Neural crest cell (in vitro differentiated cells): ENCODE measurements at regions not wholly inside any gene's neighbourhood (a gene's known extent, or its start where the extent isn't known, plus 50 kb on each side); places are given as distances from the start of the nearest gene placed in this dataset.

Experiments
- DNase-seq: peaks from one replicate; pipeline ENCODE4 v3.0.0; 2021; ENCODE audit warnings: low read depth, mixed read lengths, low spot score
- H3K27ac Mint-ChIP-seq: one replicate; pipeline ENCODE4 v1.8.0; 2021; ENCODE audit warnings: mild to moderate bottlenecking, mixed read lengths; ENCODE audit not compliant: unreplicated experiment
- H3K27me3 Mint-ChIP-seq: 2 replicates; pipeline ENCODE4 v1.8.0; 2021; ENCODE audit warnings: low read depth, mild to moderate bottlenecking, mixed read lengths
- H3K36me3 Mint-ChIP-seq: 2 replicates; pipeline ENCODE4 v1.8.0; 2021; ENCODE audit warnings: low read depth, mild to moderate bottlenecking, mixed read lengths
- H3K4me1 Mint-ChIP-seq: 2 replicates; pipeline ENCODE4 v1.8.0; 2021; ENCODE audit warnings: mixed read lengths
- H3K4me3 Mint-ChIP-seq: one replicate; pipeline ENCODE4 v1.8.0; 2021; ENCODE audit warnings: mild to moderate bottlenecking, mixed read lengths
- H3K9me3 Mint-ChIP-seq: 2 replicates; pipeline ENCODE4 v1.8.0; 2021; ENCODE audit warnings: mixed read lengths
- TF ChIP-seq, protein P1 (sequence below): fragments of 200-600 bp; sonication (generic); conservative IDR thresholded peaks from 2 replicates; pipeline ENCODE4 v1.5.0; 2021; ENCODE audit warnings: antibody characterized with exemption, mild to moderate bottlenecking

GRCh38 chr5:152086668-152087067 lies 162.0 kb upstream of the GLRA1 start:
- H3K27ac Mint-ChIP-seq: no peak overlapping the region
- no peaks in the 10 kb centered on the region for H3K9me3 Mint-ChIP-seq
- DNase-seq: no peak
- peaks cover 8% of the 10 kb centered on the region for H3K4me1 Mint-ChIP-seq
- TF ChIP-seq, protein P1, sequence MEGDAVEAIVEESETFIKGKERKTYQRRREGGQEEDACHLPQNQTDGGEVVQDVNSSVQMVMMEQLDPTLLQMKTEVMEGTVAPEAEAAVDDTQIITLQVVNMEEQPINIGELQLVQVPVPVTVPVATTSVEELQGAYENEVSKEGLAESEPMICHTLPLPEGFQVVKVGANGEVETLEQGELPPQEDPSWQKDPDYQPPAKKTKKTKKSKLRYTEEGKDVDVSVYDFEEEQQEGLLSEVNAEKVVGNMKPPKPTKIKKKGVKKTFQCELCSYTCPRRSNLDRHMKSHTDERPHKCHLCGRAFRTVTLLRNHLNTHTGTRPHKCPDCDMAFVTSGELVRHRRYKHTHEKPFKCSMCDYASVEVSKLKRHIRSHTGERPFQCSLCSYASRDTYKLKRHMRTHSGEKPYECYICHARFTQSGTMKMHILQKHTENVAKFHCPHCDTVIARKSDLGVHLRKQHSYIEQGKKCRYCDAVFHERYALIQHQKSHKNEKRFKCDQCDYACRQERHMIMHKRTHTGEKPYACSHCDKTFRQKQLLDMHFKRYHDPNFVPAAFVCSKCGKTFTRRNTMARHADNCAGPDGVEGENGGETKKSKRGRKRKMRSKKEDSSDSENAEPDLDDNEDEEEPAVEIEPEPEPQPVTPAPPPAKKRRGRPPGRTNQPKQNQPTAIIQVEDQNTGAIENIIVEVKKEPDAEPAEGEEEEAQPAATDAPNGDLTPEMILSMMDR: no peak
- H3K4me3 Mint-ChIP-seq: no peak overlapping the region
- H3K36me3 Mint-ChIP-seq: no peaks in the 10 kb centered on the region
- peaks cover 8% of the 10 kb centered on the region for H3K27me3 Mint-ChIP-seq

DNA sequence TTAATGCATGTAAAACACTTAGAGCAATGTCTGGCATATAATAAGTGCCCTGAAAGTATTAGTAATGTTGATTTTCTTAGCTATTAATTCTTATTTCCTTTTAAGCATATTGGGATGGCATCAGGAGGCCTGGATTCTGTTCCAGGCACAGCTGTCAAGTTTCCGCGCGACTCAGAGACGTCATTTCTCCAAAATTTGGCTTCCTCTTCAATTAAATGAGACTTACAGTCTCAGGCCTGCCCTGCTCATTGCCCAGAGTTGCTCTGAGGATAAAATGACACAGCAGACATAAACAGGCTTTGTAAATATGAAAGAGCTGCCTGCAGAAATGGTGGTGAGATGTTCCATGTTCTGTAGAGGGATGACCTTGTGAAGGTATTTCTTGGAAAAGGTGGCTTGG lies 159.8 kb upstream of the GLRA1 start:
- H3K4me1 Mint-ChIP-seq: peaks cover 4% of the 10 kb centered on the region
- no peak overlapping the region for H3K4me3 Mint-ChIP-seq
- TF ChIP-seq, protein P1: no peak
- no peak for DNase-seq
- no peak overlapping the region for H3K27ac Mint-ChIP-seq
- H3K36me3 Mint-ChIP-seq: no peaks in the 10 kb centered on the region
- no peaks in the 10 kb centered on the region for H3K27me3 Mint-ChIP-seq
- no peaks in the 10 kb centered on the region for H3K9me3 Mint-ChIP-seq

GRCh38 chr5:152083231-152083630 lies 158.6 kb upstream of the GLRA1 start:
- no peak overlapping the region for H3K4me3 Mint-ChIP-seq
- H3K27ac Mint-ChIP-seq: no peak overlapping the region
- H3K27me3 Mint-ChIP-seq: no peaks in the 10 kb centered on the region
- no peaks in the 10 kb centered on the region for H3K9me3 Mint-ChIP-seq
- TF ChIP-seq, protein P1: no peak
- no peak for DNase-seq
- peaks cover 4% of the 10 kb centered on the region for H3K4me1 Mint-ChIP-seq
- H3K36me3 Mint-ChIP-seq: no peaks in the 10 kb centered on the region

GRCh38 chr5:152072091-152072490 lies 147.4 kb upstream of the GLRA1 start:
- Mint-ChIP-seq H3K27me3 (peaks cover 3% of the 10 kb centered on the region), H3K4me1 (peaks cover 19% of the 10 kb centered on the region), H3K36me3 (no peaks in the 10 kb centered on the region), H3K27ac (no peak overlapping the region), H3K4me3 (no peak overlapping the region), H3K9me3 (no peaks in the 10 kb centered on the region)
- DNase-seq: no peak
- TF ChIP-seq, protein P1: no peak

DNA sequence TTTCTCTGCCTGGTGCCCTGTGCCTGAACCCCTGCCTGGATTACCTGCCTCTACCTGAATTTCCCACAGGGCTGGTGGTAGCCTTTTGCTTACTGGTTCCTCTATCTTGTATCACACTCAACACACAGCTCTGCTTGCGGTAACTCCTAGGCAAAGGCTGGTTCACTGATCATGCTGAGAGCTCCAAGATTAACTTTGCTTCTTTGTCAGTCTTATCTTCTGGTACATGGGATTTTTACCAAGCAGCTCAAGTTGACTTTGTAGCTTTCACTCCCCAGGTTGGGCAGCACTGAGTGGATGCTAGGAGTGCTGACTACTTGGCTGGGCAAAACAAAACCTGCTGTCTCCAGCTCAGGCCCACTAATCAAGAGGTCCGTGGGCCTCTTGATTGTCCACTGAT lies 145.9 kb upstream of the GLRA1 start:
- Mint-ChIP-seq H3K27me3 (peaks cover 5% of the 10 kb centered on the region), H3K4me1 (peaks cover 19% of the 10 kb centered on the region), H3K4me3 (no peak overlapping the region), H3K27ac (no peak overlapping the region), H3K9me3 (no peaks in the 10 kb centered on the region), H3K36me3 (no peaks in the 10 kb centered on the region)
- TF ChIP-seq, protein P1: no peak
- DNase-seq: no peak

DNA sequence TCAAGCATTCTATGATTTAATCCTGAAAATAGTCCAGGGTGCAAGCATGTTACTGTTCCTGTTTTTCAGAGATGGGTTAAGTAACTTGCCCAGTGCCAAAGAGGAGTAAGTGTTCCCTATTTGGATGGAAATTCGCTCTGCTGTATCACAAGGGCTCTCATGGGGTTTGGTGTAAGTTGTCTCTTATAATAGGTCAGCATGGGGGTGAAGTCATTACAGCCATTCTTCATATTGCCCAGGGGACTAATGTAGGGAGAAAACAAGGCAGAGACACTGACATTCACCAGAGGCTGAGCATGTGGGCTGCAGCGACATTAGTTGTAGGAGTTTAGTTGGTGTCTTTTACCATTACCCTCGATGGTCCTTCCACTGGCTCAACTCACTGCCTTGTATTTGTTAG lies 142.1 kb upstream of the GLRA1 start:
- no peaks in the 10 kb centered on the region for H3K9me3 Mint-ChIP-seq
- TF ChIP-seq, protein P1: no peak
- DNase-seq: no peak
- peaks cover 3% of the 10 kb centered on the region for H3K27me3 Mint-ChIP-seq
- H3K4me1 Mint-ChIP-seq: no peaks in the 10 kb centered on the region
- H3K36me3 Mint-ChIP-seq: no peaks in the 10 kb centered on the region
- H3K4me3 Mint-ChIP-seq: no peak overlapping the region
- H3K27ac Mint-ChIP-seq: no peak overlapping the region
